Mucosa of descending colon (tissue), 3 donors: ENCODE measurements at regions not wholly inside any gene's neighbourhood (a gene's known extent, or its start where the extent isn't known, plus 50 kb on each side); places are given as distances from the start of the nearest gene placed in this dataset.

ENCODE experiments used
- ATAC-seq: fragments of 200-7000 bp; cut with Tn5 transposase; one replicate; pipeline ENCODE4 v1.9.1; 2020; ENCODE audit warnings: mild to moderate bottlenecking, moderate library complexity
- DNase-seq, 3 donors: peaks; one replicate each; pipeline ENCODE4 v3.0.0-alpha.2; 2020
- H3K36me3 ChIP-seq: fragments of 200-600 bp; one replicate; pipeline ENCODE4 v1.8.0; 2021; ENCODE audit warnings: low read depth, mild to moderate bottlenecking
- H3K4me1 ChIP-seq: fragments of 200-600 bp; one replicate; pipeline ENCODE4 v1.8.0; 2021; ENCODE audit warnings: low read depth, mild to moderate bottlenecking
- H3K4me3 ChIP-seq: fragments of 200-600 bp; one replicate; pipeline ENCODE4 v1.8.0; 2021; ENCODE audit warnings: mild to moderate bottlenecking
- H3K9me3 ChIP-seq: fragments of 200-600 bp; one replicate; pipeline ENCODE4 v1.8.0; 2021; ENCODE audit warnings: mild to moderate bottlenecking
- CTCF ChIP-seq: fragments of 200-600 bp; IDR thresholded peaks from one replicate; pipeline ENCODE4 v1.8.0; 2022; ENCODE audit warnings: antibody characterized with exemption, mild to moderate bottlenecking
- intact Hi-C, 2 donors: fragments of 100-400 bp; cut with DNase I in 1 of 2; cut with micrococcal nuclease in 1 of 2; formaldehyde crosslinking; loops; one replicate each; pipeline versions ENCODE4 v1.11.0 to v1.11.1; 2022; cut with DNase I, micrococcal nuclease
- donor health status: DM: no; HTN: no; CAD: no; lungs with moderate emphysema.
- donor health status: DM: no; HTN: no; CAD: no.
- donor health status: DM: no; HTN: yes; CAD: no.

- Histone ChIP-seq H3K9me3 (no peaks in the 10 kb centered on the region), H3K36me3 (no peaks in the 10 kb centered on the region), H3K4me1 (no peaks in the 10 kb centered on the region), H3K4me3 (no peak overlapping the region)
- no peak for TF ChIP-seq CTCF
- intact Hi-C loops, result no loop called here
- ATAC-seq (no peak), DNase-seq (no peak)
These were observed 372.2 kb downstream of the DIPK2A start for GRCh38 chr3:144343777-144344176.

- Histone ChIP-seq H3K4me3 (no peak overlapping the region), H3K9me3 (no peaks in the 10 kb centered on the region), H3K36me3 (no peaks in the 10 kb centered on the region), H3K4me1 (no peaks in the 10 kb centered on the region)
- intact Hi-C loops, result no loop called here
- no peak for TF ChIP-seq CTCF
- no peak for ATAC-seq
- DNase-seq, result no peak
These were observed 373.4 kb downstream of the DIPK2A start for GRCh38 chr3:144344925-144345548.

- H3K4me1 ChIP-seq, result no peaks in the 10 kb centered on the region
- no peak for ATAC-seq
- no peaks in the 10 kb centered on the region for H3K36me3 ChIP-seq
- intact Hi-C loops, result no loop called here
- no peak for TF ChIP-seq CTCF
- no peak overlapping the region for H3K4me3 ChIP-seq
- H3K9me3 ChIP-seq, result no peaks in the 10 kb centered on the region
- DNase-seq, result no peak
These were observed 378.5 kb downstream of the DIPK2A start for GRCh38 chr3:144350125-144350524.

- no peaks in the 10 kb centered on the region for H3K9me3 ChIP-seq
- no peaks in the 10 kb centered on the region for H3K36me3 ChIP-seq
- intact Hi-C loops, result no loop called here
- H3K4me3 ChIP-seq, result no peak overlapping the region
- no peak for TF ChIP-seq CTCF
- ATAC-seq, result no peak
- no peaks in the 10 kb centered on the region for H3K4me1 ChIP-seq
- no peak for DNase-seq
These were observed 379.4 kb downstream of the DIPK2A start for GRCh38 chr3:144351011-144351410.

- Histone ChIP-seq H3K4me1 (no peaks in the 10 kb centered on the region), H3K4me3 (no peak overlapping the region), H3K9me3 (no peaks in the 10 kb centered on the region), H3K36me3 (no peaks in the 10 kb centered on the region)
- intact Hi-C loops, result no loop called here
- TF ChIP-seq CTCF, result no peak
- DNase-seq, result no peak
- no peak for ATAC-seq
These were observed 380.2 kb downstream of the DIPK2A start for GRCh38 chr3:144351773-144352365.
